ENCODE measurements at regions not wholly inside any gene's neighbourhood (a gene's known extent, or its start where the extent isn't known, plus 50 kb on each side); places are given as distances from the start of the nearest gene placed in this dataset.

DNA sequence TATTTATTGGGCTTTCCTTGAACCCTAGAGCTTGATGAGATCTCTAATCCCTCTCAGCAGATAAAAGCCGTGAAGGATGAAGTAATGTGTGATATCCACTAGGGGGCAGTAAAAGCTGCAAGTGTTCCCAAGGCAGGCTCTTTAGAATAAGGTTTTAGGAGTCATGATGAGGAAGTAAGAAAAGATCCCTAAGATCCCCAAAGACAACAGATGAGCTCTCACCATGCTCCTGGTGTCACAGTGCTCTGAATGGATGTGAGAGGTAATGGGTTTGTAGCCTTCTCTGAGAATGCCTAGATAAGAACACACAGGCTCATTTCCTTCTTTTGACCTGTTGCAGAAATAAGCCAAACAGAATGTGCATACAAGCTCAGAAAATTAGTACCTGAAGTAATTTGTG, 70.4 kb upstream of the ITPRID1 start:
- ChIA-PET POLR2A (ENCODE audit: low non-redundant PET) (no interaction called here), CTCF (interaction anchor here (0.5 to 1.7 kb wide), 17 partner anchors 12 to 529 kb away, joined by 3 to 14 read pairs (median 4); no protein-coding TSS in a partner anchor)
- DNase-seq (ENCODE audit: low spot score) = peak; percentile 55
- H3K27ac ChIP-seq = no peak overlapping the region
- TF ChIP-seq, protein P1, sequence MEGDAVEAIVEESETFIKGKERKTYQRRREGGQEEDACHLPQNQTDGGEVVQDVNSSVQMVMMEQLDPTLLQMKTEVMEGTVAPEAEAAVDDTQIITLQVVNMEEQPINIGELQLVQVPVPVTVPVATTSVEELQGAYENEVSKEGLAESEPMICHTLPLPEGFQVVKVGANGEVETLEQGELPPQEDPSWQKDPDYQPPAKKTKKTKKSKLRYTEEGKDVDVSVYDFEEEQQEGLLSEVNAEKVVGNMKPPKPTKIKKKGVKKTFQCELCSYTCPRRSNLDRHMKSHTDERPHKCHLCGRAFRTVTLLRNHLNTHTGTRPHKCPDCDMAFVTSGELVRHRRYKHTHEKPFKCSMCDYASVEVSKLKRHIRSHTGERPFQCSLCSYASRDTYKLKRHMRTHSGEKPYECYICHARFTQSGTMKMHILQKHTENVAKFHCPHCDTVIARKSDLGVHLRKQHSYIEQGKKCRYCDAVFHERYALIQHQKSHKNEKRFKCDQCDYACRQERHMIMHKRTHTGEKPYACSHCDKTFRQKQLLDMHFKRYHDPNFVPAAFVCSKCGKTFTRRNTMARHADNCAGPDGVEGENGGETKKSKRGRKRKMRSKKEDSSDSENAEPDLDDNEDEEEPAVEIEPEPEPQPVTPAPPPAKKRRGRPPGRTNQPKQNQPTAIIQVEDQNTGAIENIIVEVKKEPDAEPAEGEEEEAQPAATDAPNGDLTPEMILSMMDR (conservative IDR thresholded peaks at IDR 0.05; ENCODE audit: low read depth) = peak; percentile 80

DNA sequence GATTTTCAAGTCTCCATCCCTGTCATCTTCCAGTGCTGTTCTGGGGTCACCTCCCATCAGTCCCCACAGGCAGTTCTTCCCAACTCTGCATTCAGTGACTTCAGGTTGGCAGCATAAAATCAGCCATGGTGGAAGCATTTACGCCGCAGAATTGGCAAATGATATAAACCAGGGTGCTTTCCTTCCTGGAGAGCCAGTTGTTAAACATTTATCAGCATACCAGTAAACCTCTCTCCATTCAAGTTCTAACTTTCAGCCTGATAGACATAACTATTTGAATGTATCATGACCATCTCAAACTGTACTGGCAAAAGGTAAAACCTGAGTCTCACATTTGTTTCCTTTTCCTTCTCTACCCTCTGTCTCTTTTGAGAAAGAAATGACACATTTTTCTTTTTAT, 69.7 kb upstream of the ITPRID1 start:
- DNase-seq (ENCODE audit: low spot score) = no peak
- ChIA-PET CTCF (interaction anchor here (0.6 to 1.7 kb wide), 4 partner anchors 187 to 409 kb away, joined by 4 to 14 read pairs (median 6); no protein-coding TSS in a partner anchor), POLR2A (ENCODE audit: low non-redundant PET) (no interaction called here)
- TF ChIP-seq, protein P1 (conservative IDR thresholded peaks at IDR 0.05; ENCODE audit: low read depth) = no peak
- H3K27ac ChIP-seq = no peak overlapping the region

DNA sequence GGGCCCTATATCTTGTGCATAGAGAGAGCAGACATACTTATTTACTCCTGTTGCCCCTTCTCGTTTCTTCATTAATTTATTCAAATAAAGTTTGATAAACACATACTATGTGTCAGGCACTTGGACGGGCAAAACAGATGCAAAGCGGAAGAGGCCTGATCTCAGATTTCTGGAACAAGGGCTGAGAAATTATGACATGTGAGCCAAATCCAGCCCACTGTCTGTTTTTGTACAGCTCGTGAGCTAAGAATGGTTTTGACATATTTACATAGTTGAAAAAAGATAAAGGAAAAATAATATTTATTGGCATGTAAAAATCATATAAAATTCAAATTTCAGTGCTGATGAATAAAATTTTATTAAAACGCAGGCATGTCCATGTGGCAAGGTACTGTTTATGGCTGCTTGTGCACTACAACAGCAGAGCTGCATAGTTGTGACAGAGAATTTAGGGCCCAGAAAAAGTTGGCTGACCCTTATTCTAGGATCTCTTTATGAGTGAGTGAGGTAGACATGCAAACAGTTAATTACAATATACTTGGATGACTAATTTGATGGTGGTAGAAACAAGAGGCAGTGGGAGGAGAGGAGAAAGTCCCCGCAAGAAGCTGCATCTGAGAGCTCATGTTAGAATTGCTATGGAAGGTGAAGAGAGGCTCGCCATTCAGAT, 68.1 kb upstream of the ITPRID1 start:
- TF ChIP-seq, protein P1 (conservative IDR thresholded peaks at IDR 0.05; ENCODE audit: low read depth) = no peak
- no peak for DNase-seq (ENCODE audit: low spot score)
- ChIA-PET CTCF (interaction anchor here (0.6 to 1.1 kb wide), 3 partner anchors 188 to 290 kb away, joined by 3 to 5 read pairs (median 4); no protein-coding TSS in a partner anchor), POLR2A (ENCODE audit: low non-redundant PET) (no interaction called here)
- H3K27ac ChIP-seq = no peak overlapping the region

DNA sequence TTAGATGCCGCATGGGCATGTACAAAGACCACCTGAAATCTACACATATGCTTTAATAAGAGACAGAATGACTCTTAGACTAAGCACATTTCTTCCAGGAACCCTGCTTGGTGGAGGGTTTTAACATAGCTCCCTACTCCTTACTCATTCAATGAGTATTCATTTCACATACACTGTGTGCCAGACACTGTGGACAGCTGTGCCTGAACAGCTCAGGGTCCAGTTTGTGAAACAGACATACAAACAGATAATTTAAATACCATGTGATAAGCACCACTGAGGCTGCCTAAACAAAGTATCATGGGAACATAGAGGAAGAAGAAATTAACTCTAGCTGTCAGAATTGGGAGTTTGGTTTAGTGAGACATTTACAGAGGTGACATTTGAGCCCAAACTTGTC, 65.2 kb upstream of the ITPRID1 start:
- no peak for DNase-seq (ENCODE audit: low spot score)
- CTCF ChIA-PET = interaction anchor here (0.6 kb wide), 2 partner anchors 394 to 471 kb away, joined by 3 to 5 read pairs; no protein-coding TSS in a partner anchor
- no peak overlapping the region for H3K27ac ChIP-seq
- TF ChIP-seq, protein P1 (conservative IDR thresholded peaks at IDR 0.05; ENCODE audit: low read depth) = no peak
- POLR2A ChIA-PET (ENCODE audit: low non-redundant PET) = no interaction called here

DNA sequence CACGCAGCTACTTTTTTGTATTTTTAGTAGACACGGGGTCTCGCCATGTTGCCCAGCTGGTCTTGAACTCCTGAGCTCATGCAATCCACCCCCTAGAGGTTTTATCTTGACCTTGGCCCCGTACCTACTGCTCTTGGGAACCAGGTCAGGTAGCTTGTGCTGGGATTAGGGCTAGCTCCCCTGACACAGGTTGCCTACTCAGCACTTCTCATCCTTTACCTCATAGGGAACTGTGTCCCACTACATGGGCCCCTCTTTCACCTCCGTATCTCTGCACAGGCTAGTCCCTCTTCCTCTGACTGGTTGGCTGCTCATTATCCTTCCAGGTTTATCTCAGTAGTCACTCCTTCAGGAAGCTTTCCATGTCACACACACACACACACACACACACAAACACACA, 58.0 kb upstream of the ITPRID1 start:
- no peak for DNase-seq (ENCODE audit: low spot score)
- POLR2A ChIA-PET (ENCODE audit: low non-redundant PET) = no interaction called here
- CTCF ChIA-PET = no interaction called here
- H3K27ac ChIP-seq = no peak overlapping the region
- TF ChIP-seq, protein P1 (conservative IDR thresholded peaks at IDR 0.05; ENCODE audit: low read depth) = no peak

DNA sequence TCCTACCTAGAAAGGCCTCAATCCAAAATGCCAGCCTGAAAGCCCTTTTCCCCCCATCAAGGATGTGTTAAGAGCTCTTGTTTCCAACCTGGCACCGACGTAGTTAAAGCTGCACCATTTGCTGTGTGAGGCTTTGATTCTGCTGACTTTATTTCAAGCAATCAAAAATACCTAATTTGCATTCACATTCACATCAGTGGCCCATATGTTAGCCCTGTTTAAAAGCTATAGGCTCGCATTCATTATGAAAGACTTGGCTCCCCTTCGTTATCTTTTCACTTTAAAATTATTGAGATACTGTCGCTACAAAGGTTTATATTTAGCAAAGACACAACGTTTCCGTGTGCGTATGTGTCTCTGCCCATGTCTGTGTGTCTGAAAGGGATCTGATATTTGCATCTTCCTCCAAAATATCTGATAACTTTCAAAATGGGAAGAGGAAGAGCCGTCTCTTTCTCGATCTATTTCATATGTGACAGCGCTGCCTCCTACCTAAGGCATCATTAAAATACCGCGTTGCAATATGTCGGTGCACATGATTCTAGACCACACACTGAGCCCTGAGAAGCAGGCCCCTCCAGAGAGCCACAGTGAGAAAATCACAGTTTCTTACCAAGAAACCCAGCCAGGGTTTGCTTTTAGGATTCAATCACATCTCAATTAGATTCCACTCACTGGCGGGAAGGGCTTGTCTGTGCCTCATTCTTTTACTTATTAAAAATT, 57.1 kb upstream of the ITPRID1 start:
- TF ChIP-seq, protein P1 (conservative IDR thresholded peaks at IDR 0.05; ENCODE audit: low read depth) = no peak
- ChIA-PET POLR2A (ENCODE audit: low non-redundant PET) (no interaction called here), CTCF (no interaction called here)
- no peak for DNase-seq (ENCODE audit: low spot score)
- no peak overlapping the region for H3K27ac ChIP-seq

Data from RWPE1 (cell line).